Nucleus accumbens (tissue), 56 donors: ENCODE measurements at regions not wholly inside any gene's neighbourhood (a gene's known extent, or its start where the extent isn't known, plus 50 kb on each side); places are given as distances from the start of the nearest gene placed in this dataset.

Experiments
- DNase-seq, 56 donors: peaks; one replicate each; lab custom pipeline; 2025; lab: John Stamatoyannopoulos, UW

DNA sequence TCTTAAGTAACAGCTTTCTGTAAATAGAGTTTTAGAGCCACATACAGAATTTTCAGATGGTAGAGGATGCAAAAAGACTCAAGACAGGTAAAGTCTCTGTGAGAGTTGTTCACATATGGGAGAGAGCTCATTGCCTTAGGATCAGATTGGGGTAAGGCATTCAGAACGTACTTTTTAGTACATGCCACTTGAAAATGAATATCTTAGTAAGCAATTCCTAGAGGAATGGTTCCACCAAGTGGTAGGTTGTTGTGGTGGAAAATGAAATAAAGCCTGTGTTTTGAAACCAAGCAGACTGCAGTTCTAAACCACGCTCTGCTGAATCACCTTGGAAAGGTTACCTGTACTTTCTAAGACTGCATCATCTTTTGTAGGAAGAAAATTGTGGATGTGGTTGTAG is 547.0 kb upstream of the LCORL start:
- DNase-seq: no peak

- no peak for DNase-seq
These were observed 545.6 kb upstream of the LCORL start for GRCh38 chr4:18566970-18567799.

DNA sequence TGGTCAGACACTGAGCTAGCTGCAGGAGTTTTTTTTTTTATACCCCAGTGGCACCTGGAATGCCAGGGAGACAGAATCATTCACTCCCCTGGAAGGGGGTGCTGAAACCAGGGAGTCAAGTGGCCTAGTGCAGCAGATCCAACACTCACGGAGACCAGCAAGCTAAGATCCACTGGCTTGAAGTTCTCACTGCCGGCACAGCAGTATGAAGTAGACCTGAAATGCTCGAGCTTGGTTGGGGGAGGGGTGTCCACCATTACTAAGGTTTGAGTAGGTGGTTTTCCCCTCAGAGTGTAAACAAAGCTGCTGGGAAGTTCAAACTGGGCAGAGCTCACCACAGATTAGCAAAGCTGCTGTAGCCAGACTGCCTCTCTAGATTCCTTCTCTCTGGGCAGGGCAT is 537.9 kb upstream of the LCORL start:
- DNase-seq: no peak

GRCh38 chr4:18556402-18556801 is 534.8 kb upstream of the LCORL start:
- DNase-seq: no peak

DNA sequence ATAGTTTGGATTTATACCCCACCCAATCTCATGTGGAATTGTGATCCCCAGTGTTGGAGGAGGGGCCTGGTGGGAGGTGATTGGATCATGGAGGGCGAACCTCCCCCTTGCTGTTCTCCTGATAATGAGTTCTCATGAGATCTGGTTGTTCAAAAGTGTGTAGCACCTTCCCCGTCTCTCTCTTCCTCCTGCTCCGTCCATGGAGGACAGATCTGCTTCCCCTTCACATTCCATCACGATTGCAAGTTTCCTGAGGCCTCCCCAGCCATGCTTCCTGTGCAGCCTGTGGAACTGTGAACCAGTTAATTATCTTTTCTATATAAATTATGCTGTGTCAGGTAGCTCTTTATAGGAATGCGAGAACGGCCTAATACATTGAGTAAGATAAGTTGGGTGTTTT is 518.8 kb upstream of the LCORL start:
- no peak for DNase-seq

- DNase-seq: no peak
These were observed 516.6 kb upstream of the LCORL start for GRCh38 chr4:18538121-18538520.

- DNase-seq: no peak
These were observed 514.9 kb upstream of the LCORL start for GRCh38 chr4:18536428-18536827.

GRCh38 chr4:18535948-18536347 is 514.4 kb upstream of the LCORL start:
- DNase-seq: no peak

- no peak for DNase-seq
These were observed 511.8 kb upstream of the LCORL start for GRCh38 chr4:18533262-18533775.

- no peak for DNase-seq
These were observed 510.2 kb upstream of the LCORL start for GRCh38 chr4:18531731-18532130.

DNA sequence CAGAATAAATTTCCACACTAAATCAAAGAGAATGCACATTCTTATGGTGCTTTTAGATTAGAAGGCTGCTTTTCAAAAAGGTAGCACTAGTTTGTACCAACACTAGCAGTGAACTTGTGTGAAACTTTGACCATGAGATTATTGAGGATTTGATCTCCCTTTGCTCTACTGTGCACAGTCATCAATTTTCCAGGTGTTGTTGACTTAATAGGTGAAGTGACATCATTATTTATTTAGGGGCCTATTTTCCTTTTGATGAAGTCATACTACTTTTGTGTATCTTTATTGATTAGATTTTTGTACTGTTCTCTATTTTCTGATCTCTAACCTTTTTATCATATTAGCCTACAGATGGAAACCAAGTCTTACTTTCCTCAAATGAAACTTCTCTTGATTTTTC is 507.9 kb upstream of the LCORL start:
- DNase-seq: no peak

GRCh38 chr4:18524667-18525066 is 503.1 kb upstream of the LCORL start:
- DNase-seq: no peak

- DNase-seq: no peak
These were observed 496.5 kb upstream of the LCORL start for GRCh38 chr4:18518098-18518497.

DNA sequence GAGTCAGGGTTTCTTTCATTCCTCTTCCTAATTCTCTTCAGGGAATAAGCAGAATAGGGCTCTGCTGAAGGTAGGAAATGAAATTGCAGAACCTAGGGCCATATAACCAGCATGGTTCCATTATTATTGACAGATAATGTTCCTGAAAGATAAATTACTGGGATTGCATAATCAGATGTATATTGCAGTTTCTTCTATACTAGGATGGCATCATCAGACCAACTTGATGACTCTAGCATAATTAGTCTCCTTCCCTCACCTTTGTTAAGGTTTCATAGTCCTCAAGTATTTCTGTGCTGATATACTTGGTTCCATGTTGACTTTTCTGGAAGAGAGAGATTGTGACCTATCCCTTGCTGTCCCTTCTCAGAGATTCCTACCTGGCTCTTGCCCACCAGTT is 492.3 kb upstream of the LCORL start:
- no peak for DNase-seq

GRCh38 chr4:18512718-18513117 is 491.2 kb upstream of the LCORL start:
- no peak for DNase-seq

DNA sequence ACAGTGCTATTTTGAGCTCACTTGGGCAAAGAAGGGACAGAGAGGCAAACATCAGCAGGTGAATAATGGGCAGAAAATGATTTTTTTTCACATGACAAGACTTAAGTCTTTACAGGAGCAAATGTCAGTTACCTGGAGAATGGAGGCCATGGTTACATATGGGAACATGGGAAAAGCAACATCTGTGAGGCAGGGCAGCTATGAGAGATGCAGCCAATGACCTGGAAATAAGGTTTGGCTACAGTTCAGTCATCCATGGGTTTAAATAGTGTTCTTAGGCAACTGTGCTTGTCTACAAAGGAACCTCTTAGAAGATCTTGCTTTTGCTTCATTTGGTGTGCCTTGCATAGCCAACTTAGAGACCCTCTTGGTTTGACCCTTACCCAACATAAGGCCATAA is 490.2 kb upstream of the LCORL start:
- DNase-seq: no peak

DNA sequence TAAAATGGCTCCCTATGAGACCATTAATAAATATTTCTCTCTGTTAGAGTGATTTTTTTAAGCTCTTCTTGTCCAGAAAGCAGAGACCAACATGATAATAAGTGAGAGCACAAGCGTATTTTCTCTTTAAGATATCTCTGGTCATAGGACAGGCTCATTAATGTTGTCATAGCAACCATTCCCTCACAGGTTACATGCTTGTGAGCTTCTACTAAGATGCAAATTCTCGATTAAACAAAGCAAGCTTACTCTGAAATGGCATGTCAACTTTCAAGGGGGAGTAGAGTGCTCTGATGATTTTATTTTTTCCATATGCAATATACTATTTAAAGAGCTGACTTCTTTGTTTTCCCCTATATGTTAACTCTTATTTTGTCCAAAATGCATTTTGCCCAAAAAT is 487.2 kb upstream of the LCORL start:
- no peak for DNase-seq

GRCh38 chr4:18480928-18481327 is 459.4 kb upstream of the LCORL start:
- no peak for DNase-seq

DNA sequence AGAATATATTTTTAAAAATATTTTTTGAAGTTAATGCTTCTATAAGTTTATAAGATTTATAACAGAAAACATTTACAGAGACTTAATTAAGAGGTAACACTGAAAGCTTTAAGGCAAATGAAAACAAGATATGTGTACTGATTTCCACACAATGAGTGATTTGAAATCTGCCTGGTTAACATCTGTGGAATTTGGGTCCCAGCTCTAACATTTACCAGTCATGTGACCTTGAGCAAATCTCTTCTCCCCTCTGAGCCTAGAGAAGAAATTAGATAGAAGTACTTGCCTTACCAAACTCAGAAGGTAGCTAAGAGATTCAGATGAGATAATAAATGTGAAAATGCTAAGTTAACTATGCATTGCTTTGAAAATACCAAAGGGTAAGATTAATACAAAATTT is 458.8 kb upstream of the LCORL start:
- no peak for DNase-seq

DNA sequence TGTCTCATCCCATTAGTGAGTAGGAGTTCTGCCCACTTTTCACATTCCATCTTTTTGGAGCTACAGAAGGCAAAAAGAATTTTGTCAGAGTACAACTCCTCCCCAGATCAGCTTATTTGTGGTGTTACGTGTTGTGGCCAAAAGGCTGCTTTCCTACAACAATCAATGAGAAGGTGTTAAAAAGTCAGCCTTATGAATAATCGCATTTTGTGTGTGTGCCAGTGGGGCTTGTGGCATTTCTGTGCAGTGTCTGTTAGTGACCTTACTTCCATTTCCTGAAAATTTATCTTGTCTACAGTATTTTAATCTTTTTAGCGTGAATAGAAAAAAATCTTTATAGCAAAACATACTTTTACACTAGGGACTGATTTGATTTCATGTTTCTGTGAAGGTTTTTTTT is 458.3 kb upstream of the LCORL start:
- DNase-seq: no peak

DNA sequence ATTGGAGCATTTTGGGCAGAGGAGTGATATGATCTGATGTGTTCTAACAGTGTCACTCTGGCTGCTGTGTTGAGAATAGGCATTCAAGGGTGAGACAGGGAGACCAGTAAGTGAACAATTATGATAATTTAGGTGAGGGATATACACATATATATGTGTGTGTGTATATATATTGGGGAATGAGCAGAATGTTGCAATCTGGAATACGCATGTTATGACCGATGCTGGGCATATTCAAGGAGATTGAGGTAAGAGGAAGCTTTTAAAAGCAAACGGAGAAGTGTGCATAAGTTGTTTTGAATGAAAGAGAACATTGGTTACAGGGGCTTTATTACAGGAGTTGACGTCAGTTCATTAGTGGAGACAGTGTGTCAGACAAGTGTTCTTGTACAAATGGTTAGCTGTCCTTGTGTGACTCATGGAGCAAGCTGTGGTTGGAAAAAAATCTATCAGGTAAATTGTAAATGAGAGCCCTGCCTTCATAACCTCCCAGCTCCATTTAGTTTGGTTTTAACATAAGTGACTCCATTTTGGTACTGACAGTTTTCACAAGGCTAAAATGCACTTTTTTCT is 442.5 kb upstream of the LCORL start:
- DNase-seq: no peak

DNA sequence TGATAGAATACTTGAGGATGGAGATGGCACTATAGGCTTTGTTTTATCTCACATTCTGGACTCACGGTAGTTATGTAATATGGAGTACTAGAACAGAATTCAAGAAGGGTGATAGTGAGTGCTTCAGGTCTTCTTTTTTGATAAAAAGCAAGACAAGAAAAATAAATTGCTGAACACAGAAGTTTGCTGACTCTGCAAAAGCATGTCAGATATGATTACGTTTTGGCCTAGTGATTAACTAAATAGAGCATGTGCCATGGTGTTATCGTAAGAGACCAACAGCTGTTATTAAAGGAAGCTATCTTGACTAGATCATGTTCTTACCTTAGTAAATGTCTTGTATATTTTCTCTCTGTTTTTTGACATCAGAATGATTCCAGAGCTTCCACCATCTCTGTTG is 436.9 kb upstream of the LCORL start:
- no peak for DNase-seq
